ENCODE measurements at regions not wholly inside any gene's neighbourhood (a gene's known extent, or its start where the extent isn't known, plus 50 kb on each side); places are given as distances from the start of the nearest gene placed in this dataset.

GRCh38 chr5:164747371-164747770 is 1242.0 kb downstream of the MAT2B start:
- TF ChIP-seq, protein P1, sequence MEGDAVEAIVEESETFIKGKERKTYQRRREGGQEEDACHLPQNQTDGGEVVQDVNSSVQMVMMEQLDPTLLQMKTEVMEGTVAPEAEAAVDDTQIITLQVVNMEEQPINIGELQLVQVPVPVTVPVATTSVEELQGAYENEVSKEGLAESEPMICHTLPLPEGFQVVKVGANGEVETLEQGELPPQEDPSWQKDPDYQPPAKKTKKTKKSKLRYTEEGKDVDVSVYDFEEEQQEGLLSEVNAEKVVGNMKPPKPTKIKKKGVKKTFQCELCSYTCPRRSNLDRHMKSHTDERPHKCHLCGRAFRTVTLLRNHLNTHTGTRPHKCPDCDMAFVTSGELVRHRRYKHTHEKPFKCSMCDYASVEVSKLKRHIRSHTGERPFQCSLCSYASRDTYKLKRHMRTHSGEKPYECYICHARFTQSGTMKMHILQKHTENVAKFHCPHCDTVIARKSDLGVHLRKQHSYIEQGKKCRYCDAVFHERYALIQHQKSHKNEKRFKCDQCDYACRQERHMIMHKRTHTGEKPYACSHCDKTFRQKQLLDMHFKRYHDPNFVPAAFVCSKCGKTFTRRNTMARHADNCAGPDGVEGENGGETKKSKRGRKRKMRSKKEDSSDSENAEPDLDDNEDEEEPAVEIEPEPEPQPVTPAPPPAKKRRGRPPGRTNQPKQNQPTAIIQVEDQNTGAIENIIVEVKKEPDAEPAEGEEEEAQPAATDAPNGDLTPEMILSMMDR (IDR thresholded peaks at IDR 0.05; ENCODE audit: poor library complexity): no peak
- TF ChIP-seq EZH2phosphoT487 (IDR thresholded peaks at IDR 0.05; ENCODE audit: low read depth, severe bottlenecking, unreplicated experiment): no peak

Data from hepatocyte (in vitro differentiated cells).